HK-2 (cell line): ENCODE measurements at regions not wholly inside any gene's neighbourhood (a gene's known extent, or its start where the extent isn't known, plus 50 kb on each side); places are given as distances from the start of the nearest gene placed in this dataset.

Source experiments
- DNase-seq: peaks from one replicate; pipeline ENCODE4 v3.0.0-alpha.2; 2018; ENCODE audit not compliant: unreplicated experiment

DNA sequence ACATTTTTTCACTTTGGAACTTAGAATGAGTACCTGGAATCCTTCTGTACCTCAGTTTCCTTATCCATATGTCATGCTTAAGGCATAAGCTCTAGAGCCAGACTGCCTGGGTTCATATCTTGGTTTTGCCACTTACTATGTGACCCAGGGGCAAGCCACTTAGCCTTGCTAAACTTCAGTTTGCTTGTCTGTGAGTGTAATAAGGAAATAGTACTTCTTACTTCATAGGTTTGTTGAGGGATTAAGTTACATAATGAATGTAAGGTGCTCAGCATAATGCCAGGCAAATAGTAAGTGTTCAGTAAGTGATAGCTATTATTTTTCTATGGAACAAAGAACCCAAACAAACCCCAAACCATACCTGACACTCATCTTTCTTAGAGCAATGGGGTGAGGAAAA lies 225.1 kb downstream of the BCAT1 start:
- DNase-seq, result no peak

GRCh38 chr12:24721191-24721590 lies 227.7 kb downstream of the BCAT1 start:
- DNase-seq, result no peak

DNA sequence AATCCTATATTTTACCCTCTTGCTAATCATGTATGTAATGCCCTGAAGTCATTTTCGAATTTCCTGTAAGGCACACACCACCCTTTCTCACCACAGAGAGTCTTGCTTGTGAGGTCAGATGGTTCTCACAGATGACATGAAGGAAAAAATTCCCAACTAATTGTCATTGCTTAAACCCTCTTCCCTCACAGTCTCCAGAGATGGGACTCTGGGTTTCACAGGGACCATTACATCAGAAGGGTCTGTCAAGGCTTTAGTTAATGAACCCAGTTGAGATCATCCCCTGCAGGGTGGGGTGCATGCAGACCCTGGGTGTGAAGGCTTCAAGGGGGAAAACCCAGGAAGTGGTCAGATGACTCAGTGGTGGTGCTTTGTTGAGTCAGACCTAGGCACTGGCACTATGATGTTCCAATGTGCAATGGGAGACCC lies 229.6 kb downstream of the BCAT1 start:
- peak; percentile 56 for DNase-seq

GRCh38 chr12:24718617-24719016 lies 230.3 kb downstream of the BCAT1 start:
- DNase-seq, result no peak

DNA sequence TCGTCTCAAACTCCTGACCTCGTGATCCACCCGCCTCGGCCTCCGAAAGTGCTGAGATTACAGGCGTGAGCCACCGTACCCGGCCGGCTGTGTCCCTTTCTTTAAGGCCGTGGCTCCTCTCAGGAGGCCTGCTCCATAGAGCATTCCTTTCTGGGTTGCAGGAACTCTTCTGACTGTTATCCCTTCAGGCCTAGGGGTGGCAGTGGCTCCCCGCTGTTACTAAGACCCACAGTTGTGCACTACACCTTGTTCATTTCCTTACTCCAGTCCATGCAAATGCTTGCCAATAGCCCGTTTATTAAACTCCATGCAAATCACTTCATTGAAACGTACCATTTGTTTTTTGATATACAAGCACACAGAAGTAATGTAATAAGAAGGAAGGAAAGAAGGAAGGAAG lies 234.7 kb downstream of the BCAT1 start:
- DNase-seq, result no peak

GRCh38 chr12:24711056-24712008 lies 237.6 kb downstream of the BCAT1 start:
- no peak for DNase-seq

- no peak for DNase-seq
Measured at GRCh38 chr12:24709216-24709615, 239.7 kb downstream of the BCAT1 start.

DNA sequence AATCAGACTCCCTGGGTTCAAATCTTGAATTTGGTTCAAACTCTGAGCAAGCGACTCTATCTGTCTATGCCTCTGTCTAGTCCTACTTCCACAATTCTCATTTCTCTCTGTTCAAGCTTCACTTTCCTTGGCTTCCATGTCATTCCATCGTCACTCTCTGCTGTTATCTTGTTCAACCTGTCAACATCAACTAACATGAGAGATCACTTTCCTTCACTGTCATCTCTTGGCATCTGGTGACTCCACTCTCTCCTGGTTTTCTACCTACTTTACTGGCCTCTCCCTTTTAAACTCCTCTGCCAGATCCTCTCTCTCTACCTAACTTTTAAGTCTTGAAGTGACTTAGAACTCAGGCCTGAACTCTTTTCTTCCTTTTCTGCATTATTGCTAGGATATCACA lies 240.2 kb downstream of the BCAT1 start:
- DNase-seq, result no peak

DNA sequence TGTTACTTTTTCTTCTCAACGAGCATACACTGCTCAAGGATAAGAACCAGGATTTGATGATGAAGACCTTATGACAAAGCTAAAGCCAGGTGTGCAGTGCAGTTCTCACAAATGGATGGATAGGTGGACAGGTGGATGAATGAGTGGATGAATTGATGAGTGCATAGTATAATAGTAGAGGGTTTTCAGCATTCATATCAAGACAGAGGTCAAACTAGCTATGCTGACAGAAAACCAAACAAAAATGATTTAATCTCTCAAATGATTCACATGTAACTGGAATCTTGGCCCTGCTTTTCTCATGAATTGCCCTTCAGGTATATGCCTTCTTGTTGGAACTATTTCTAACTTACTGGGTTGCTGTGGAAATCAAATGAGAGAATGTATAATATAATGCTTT lies 240.9 kb downstream of the BCAT1 start:
- DNase-seq, result no peak

GRCh38 chr12:24707334-24707733 lies 241.6 kb downstream of the BCAT1 start:
- no peak for DNase-seq

GRCh38 chr12:24705741-24706358 lies 243.1 kb downstream of the BCAT1 start:
- DNase-seq, result no peak

DNA sequence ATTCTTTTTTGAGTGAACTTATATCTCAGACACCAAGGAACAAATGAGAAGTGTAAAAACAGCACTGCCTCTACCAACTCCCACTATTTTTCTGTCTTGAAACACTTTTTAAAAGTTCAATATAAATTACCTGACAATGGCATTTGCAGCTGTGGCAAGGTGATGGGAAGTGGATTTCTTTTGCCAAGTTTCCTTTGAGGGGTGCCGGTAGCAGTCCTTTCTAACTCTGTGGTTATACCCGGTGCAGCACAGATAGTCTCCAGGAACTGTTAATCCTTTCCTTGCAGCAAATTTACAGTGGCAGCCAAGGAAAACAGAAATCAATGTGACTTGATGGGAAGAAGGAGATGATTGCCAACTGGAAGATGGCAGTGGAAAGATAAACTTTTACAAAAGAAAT lies 243.7 kb downstream of the BCAT1 start:
- DNase-seq, result no peak

- DNase-seq, result no peak
Measured at GRCh38 chr12:24701343-24701742, 247.6 kb downstream of the BCAT1 start.

- DNase-seq, result no peak
Measured at GRCh38 chr12:24698972-24699371, 249.9 kb downstream of the BCAT1 start.

GRCh38 chr12:24697769-24698168 lies 251.1 kb downstream of the BCAT1 start:
- no peak for DNase-seq

- no peak for DNase-seq
Measured at GRCh38 chr12:24697295-24697694, 251.6 kb downstream of the BCAT1 start.

DNA sequence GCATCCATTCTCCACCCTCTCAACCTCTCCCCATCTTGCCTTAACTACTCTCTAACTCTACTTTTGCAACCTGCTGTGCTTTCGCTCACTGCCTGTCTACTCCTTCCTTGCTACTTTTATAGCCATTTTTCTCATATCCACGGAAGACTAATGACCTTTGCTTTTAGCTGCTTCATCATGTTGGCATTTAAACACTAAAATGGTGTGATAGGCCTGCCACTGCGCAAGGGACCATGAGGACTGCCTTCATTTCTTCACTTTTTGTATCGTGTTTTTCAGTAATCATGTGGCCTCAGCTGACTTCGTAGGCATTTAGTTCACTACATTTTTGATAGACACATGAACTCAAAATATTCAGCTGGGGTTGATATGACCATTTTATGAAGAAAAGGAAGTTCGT lies 252.1 kb downstream of the BCAT1 start:
- no peak for DNase-seq

DNA sequence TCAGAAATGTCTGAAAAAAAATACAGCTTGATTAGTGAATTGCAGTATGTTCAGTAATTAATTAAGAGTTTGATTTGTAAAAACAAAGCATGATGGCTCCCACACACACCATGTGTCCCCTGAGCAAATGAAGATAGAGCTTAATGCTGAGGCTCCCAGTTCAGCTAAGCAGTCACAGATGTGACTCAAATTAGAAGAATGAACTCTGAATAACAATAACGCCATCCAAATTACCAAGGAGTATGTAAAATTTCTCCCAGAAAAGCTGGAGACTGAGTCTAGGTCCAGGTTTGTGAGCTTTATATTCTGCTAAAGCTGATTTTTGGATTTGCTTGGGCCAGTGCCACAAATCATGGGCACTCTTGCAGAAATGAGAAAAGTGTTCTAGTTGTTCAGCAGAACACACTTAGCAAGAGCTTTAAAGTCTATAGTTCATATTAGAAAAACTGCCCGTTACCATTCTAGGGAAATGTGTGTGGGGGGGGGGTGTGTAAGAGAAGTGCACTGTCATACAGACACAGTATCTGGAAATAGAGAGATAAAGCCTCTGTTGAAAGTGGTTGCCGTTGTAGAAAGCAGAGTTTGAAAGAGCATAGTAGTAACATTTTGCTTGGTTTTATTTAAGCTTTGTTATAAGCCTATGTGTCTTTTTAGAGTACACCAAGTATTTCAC lies 253.1 kb downstream of the BCAT1 start:
- no peak for DNase-seq

GRCh38 chr12:24695103-24695502 lies 253.8 kb downstream of the BCAT1 start:
- DNase-seq, result no peak

GRCh38 chr12:24688601-24689000 lies 260.3 kb downstream of the BCAT1 start:
- DNase-seq, result no peak

DNA sequence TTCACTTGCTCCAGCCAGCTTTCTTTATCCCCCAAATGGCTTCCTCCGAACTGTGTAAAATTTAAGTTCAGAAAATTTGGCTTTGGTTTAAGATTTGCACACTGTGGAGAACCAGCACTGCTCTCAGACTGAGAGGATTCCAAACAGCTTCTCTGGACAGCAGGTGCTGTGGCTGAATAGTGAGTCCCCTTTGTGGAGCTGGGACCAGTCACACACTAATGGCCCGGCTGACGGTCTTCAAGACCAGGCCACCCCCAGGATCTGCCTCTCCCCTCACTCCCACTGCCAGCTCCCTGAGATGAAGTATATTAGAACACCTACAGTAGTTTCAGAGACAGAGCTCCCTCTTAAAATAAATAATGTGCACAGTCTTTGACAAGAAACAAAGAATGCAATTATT lies 267.3 kb downstream of the BCAT1 start:
- DNase-seq, result no peak

DNA sequence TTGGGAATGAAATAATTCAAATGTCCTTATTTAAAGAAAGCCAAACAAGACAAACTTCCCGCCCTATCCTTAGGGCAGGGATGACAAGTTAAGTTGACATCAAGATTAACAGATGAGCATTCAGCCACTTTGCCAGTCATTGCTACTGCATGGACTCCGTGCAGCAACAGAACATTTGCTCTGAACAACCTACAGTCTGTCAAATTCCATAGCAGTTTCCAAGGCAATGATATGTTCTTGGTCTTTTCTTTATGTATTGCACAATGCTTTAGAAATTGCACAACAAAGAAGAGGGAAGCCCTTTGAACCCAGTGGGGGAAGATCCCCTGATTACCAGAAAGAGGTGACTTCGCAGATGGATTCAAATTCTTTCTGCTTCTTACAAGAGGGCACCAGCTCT lies 269.8 kb downstream of the BCAT1 start:
- no peak for DNase-seq

GRCh38 chr12:24678436-24678835 lies 270.5 kb downstream of the BCAT1 start:
- no peak for DNase-seq
